ENCODE measurements at regions not wholly inside any gene's neighbourhood (a gene's known extent, or its start where the extent isn't known, plus 50 kb on each side); places are given as distances from the start of the nearest gene placed in this dataset.

DNA sequence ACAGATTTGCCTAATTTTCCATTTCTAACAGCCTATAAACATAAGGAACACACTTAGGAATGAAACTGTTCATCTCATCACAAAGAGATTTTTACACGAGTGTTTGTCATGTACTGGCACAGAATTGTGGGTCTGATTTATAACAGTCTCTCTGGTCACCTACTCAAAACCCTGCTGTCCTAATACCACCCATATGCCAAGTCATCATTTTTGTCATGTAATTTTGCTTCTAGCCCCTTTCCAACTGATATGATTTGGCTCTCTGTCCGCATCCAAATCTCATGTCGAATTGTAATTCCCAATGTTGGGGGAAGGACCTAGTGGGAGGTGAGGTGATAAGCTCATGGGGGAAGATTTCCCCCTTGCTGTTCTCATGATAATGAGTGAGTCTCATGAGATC lies 284.1 kb upstream of the SLITRK2 start:
- intact Hi-C loops (cut with DNase I, micrococcal nuclease), result no loop called here
- CTCF ChIA-PET, result no interaction called here
- no peaks in the 10 kb centered on the region for H3K4me1 Mint-ChIP-seq

DNA sequence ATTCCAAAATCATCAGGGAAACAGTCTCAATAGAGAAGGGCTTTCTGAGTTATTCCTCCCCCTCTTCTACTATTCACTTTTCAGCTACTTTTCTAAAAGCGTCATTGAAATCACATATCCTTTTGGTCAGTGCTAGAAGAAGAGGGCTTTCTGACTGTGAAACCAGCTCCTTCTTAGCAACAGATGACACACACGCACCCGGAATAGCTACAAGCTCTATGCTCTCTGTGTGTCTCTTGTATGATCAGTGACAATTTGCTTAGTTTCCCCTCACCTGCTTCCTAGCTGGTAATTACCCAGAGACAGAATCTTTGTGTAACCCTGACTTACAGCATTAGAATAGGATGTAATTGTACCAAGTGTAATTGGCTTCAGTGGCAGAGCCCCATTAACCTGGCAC lies 268.1 kb upstream of the SLITRK2 start:
- DNase-seq (no peak), ATAC-seq (no peak)
- CTCF ChIA-PET, result no interaction called here

More for the DNA sequence above, 284.1 kb upstream of the SLITRK2 start:
- no peaks in the 10 kb centered on the region for H3K27me3 Mint-ChIP-seq
- H3K4me3 Mint-ChIP-seq, result no peak overlapping the region
- ATAC-seq, result no peak
- H3K27ac Mint-ChIP-seq, result no peak overlapping the region
- peaks cover 2% of the 10 kb centered on the region for H3K9me3 Mint-ChIP-seq (ENCODE audit: low read depth)
- POLR2A ChIA-PET, result no interaction called here
- no peak for DNase-seq
- no peaks in the 10 kb centered on the region for H3K36me3 Mint-ChIP-seq (ENCODE audit: low read depth)

DNA sequence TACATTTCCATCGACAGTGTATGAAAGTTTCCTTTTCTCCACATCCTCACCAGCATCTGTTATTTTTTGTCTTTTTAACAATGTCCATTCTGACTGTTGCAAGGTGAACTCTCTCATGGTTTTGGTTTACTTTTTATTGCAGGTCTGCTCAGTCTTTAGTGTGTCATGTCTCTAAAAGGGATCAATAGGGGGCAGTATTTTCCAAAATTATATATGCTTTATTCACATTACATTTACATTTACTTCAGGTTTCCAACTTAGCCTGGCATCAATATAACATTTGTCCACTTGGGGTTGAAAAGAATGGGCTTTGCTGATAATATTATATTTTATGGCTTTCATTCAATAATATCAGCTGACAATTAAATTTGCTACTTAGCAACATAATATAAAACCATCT lies 265.0 kb upstream of the SLITRK2 start:
- H3K4me1 Mint-ChIP-seq, result no peaks in the 10 kb centered on the region
- ChIA-PET CTCF (no interaction called here), POLR2A (no interaction called here)
- ATAC-seq (no peak), DNase-seq (no peak)
- H3K4me3 Mint-ChIP-seq, result no peak overlapping the region
- no peaks in the 10 kb centered on the region for H3K27me3 Mint-ChIP-seq
- H3K9me3 Mint-ChIP-seq (ENCODE audit: low read depth), result peaks cover 1% of the 10 kb centered on the region
- no peaks in the 10 kb centered on the region for H3K36me3 Mint-ChIP-seq (ENCODE audit: low read depth)
- intact Hi-C loops (cut with DNase I, micrococcal nuclease), result no loop called here
- H3K27ac Mint-ChIP-seq, result no peak overlapping the region

More for the DNA sequence above, 268.1 kb upstream of the SLITRK2 start:
- Mint-ChIP-seq H3K27ac (no peak overlapping the region), H3K9me3 (ENCODE audit: low read depth) (peaks cover 1% of the 10 kb centered on the region), H3K36me3 (ENCODE audit: low read depth) (no peaks in the 10 kb centered on the region), H3K4me1 (no peaks in the 10 kb centered on the region), H3K27me3 (no peaks in the 10 kb centered on the region), H3K4me3 (no peak overlapping the region)
- POLR2A ChIA-PET, result no interaction called here
- intact Hi-C loops (cut with DNase I, micrococcal nuclease), result no loop called here

DNA sequence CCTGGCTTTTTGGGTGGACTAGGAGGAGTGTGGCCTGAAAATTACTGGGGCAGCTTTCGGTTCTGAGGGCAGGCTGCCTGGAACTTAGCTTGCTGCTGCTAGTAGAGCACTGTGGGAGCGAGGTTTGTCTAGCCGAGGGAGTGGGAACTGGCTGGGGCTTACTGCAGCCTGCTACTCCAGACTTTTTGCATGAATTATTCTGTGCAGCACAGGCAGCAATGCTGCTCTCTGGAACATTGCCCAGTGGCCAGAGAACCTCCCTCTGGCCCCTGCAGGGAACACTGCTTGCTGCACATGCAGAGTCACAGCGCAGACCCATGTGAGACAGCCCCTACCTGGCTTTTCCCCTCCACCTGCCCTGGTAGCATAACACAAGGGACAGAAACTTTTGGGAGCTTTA lies 263.9 kb upstream of the SLITRK2 start:
- Mint-ChIP-seq H3K4me1 (no peaks in the 10 kb centered on the region), H3K9me3 (ENCODE audit: low read depth) (peaks cover 1% of the 10 kb centered on the region), H3K27ac (no peak overlapping the region), H3K36me3 (ENCODE audit: low read depth) (no peaks in the 10 kb centered on the region), H3K27me3 (no peaks in the 10 kb centered on the region), H3K4me3 (no peak overlapping the region)
- ATAC-seq (no peak), DNase-seq (no peak)
- POLR2A ChIA-PET, result no interaction called here
- intact Hi-C loops (cut with DNase I, micrococcal nuclease), result no loop called here
- CTCF ChIA-PET, result no interaction called here

DNA sequence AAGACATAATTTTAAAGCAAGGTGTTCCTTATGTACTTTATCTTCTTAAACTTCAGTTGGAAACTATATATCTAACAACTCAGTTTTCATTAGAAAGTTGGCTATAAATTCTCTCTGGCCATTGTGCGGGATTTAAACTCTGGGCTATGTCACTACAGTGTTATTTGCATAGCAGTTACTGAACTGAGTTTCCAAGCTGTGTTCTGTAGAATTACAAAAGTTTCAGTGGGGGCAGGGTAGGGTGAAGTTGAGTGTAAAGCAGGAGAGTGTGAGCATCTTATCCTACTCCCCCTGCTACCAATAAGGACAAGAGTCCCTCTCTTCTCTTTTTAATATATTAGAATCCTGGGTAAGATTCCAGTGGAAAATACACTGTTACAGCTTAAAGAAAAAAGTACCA lies 254.5 kb upstream of the SLITRK2 start:
- peaks cover 2% of the 10 kb centered on the region for H3K9me3 Mint-ChIP-seq (ENCODE audit: low read depth)
- ATAC-seq (no peak), DNase-seq (no peak)
- intact Hi-C loops (cut with DNase I, micrococcal nuclease), result no loop called here
- H3K27ac Mint-ChIP-seq, result no peak overlapping the region
- ChIA-PET POLR2A (no interaction called here), CTCF (no interaction called here)
- H3K4me3 Mint-ChIP-seq, result no peak overlapping the region
- H3K27me3 Mint-ChIP-seq, result no peaks in the 10 kb centered on the region
- H3K4me1 Mint-ChIP-seq, result no peaks in the 10 kb centered on the region
- H3K36me3 Mint-ChIP-seq (ENCODE audit: low read depth), result no peaks in the 10 kb centered on the region

DNA sequence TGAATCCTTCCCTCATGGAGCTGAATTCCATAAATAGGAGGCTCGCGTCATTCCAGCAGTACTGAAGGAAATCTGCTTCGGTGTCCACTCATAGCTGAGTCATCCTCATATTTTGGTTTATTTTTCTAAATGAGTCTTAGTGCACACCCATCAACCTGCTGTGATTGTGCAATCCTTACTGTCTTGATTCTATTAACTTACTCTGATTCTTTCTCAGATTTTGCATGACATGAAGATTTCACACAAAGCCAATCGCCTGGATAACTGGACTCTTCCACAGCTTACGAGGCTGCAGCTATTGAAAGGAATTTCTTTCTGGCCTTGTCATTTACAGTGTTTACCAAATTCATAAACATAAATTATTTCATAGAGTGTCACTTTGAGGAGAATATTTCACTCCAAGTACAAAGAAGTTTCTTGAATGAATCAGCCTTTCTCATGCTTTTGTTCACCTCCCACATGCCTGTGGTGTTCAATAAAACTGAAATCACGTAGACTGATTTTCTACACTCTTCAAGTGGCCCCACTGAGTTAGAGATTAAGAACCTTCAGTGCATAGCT lies 207.6 kb upstream of the SLITRK2 start:
- ATAC-seq (no peak), DNase-seq (no peak)
- H3K9me3 Mint-ChIP-seq (ENCODE audit: low read depth), result peaks cover 4% of the 10 kb centered on the region
- H3K36me3 Mint-ChIP-seq (ENCODE audit: low read depth), result no peaks in the 10 kb centered on the region
- CTCF ChIA-PET, result no interaction called here
- no peak overlapping the region for H3K27ac Mint-ChIP-seq
- H3K27me3 Mint-ChIP-seq, result no peaks in the 10 kb centered on the region
- POLR2A ChIA-PET, result no interaction called here
- intact Hi-C loops (cut with DNase I, micrococcal nuclease), result no loop called here
- no peak overlapping the region for H3K4me3 Mint-ChIP-seq
- H3K4me1 Mint-ChIP-seq, result no peaks in the 10 kb centered on the region

DNA sequence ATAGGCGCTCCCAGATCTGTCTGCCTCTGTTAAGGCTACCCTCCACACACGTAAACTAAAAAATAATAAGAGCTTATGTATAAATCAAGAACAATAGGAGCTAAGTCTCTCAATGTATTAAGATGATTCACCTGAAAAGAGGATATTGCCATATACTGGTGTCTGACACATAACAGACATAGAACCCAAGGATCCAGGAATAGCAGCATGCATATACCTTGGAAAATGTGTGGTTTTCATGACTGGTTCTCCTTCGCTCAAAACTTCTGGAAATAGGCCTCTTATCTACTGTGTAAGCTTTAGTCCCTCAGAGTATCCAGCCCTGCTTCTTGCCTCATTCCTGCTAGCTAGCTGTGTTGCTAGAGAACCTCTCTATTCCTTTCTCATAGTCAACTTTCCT lies 203.7 kb upstream of the SLITRK2 start:
- DNase-seq, result no peak
- ChIA-PET POLR2A (no interaction called here), CTCF (no interaction called here)
- H3K27me3 Mint-ChIP-seq, result no peaks in the 10 kb centered on the region
- H3K9me3 Mint-ChIP-seq (ENCODE audit: low read depth), result no peaks in the 10 kb centered on the region
- intact Hi-C loops (cut with DNase I, micrococcal nuclease), result no loop called here
- no peak for ATAC-seq
- H3K4me3 Mint-ChIP-seq, result no peak overlapping the region
- no peak overlapping the region for H3K27ac Mint-ChIP-seq
- no peaks in the 10 kb centered on the region for H3K36me3 Mint-ChIP-seq (ENCODE audit: low read depth)
- H3K4me1 Mint-ChIP-seq, result no peaks in the 10 kb centered on the region

DNA sequence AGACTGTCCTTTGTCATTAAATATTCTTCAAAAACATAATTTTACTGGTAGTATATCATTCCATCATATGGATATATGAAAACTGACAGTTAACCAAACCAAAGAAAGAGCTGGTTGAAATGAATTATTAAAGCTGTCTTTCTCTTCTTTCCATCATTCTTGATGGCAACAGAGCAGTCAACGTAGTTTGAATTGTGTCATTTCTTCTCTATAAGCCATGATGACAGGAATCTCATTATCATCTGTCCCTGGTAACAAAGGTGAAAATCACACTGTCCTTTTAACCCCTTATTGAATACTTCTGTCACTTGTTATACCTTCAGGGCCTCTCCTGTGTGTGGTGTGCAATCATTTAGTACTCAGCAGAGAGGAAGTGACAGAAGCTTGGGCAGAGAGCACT lies 197.0 kb upstream of the SLITRK2 start:
- peaks cover 5% of the 10 kb centered on the region for H3K9me3 Mint-ChIP-seq (ENCODE audit: low read depth)
- H3K27ac Mint-ChIP-seq, result no peak overlapping the region
- ChIA-PET CTCF (no interaction called here), POLR2A (no interaction called here)
- DNase-seq, result no peak
- ATAC-seq, result no peak
- no peaks in the 10 kb centered on the region for H3K36me3 Mint-ChIP-seq (ENCODE audit: low read depth)
- H3K4me3 Mint-ChIP-seq, result no peak overlapping the region
- H3K4me1 Mint-ChIP-seq, result no peaks in the 10 kb centered on the region
- intact Hi-C loops (cut with DNase I, micrococcal nuclease), result no loop called here
- no peaks in the 10 kb centered on the region for H3K27me3 Mint-ChIP-seq

DNA sequence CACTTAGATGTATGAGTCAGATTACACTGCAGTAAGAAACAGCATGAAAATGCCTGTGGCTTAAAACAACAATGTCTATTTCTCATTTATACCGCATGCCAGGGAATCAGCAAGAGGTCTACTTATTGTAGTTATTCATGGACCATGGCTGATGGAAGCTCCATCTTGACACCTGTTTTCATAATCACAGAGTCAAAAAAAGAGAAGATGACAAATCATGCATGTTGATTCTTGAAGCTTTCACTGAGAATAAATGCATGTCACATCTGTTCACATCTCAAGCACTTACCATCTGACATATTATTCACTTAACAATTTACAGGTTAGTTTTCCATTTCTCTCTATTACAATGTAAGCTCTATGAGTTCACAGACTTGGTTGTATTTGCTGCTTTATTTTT lies 194.2 kb upstream of the SLITRK2 start:
- Mint-ChIP-seq H3K36me3 (ENCODE audit: low read depth) (no peaks in the 10 kb centered on the region), H3K27ac (no peak overlapping the region), H3K27me3 (no peaks in the 10 kb centered on the region), H3K4me1 (no peaks in the 10 kb centered on the region), H3K9me3 (ENCODE audit: low read depth) (peaks cover 9% of the 10 kb centered on the region), H3K4me3 (no peak overlapping the region)
- intact Hi-C loops (cut with DNase I, micrococcal nuclease), result no loop called here
- ChIA-PET CTCF (no interaction called here), POLR2A (no interaction called here)
- no peak for DNase-seq
- ATAC-seq, result no peak

DNA sequence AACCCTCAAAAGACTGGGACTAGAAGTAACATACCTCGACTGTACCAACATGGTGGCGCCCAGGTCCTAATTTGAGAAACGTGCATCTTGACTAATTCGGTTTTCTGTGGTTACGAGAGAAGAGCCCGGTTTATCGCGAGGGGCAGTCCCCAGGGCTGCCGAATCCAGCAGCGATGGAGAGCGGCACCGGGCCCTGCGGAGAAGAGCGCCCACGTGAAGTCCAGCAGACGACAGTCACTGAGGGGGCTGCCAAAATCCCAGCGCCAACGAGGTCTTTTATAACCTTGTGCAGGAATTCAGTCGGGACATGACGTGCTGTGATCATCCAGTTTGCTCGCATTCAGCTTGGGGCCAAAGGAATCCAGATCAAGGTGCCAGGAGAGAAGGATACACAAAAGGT lies 187.5 kb upstream of the SLITRK2 start:
- ChIA-PET CTCF (no interaction called here), POLR2A (no interaction called here)
- peaks cover 5% of the 10 kb centered on the region for H3K9me3 Mint-ChIP-seq (ENCODE audit: low read depth)
- no peak overlapping the region for H3K4me3 Mint-ChIP-seq
- DNase-seq (no peak), ATAC-seq (no peak)
- no peaks in the 10 kb centered on the region for H3K27me3 Mint-ChIP-seq
- H3K4me1 Mint-ChIP-seq, result no peaks in the 10 kb centered on the region
- H3K36me3 Mint-ChIP-seq (ENCODE audit: low read depth), result no peaks in the 10 kb centered on the region
- no peak overlapping the region for H3K27ac Mint-ChIP-seq
- intact Hi-C loops (cut with DNase I, micrococcal nuclease), result no loop called here

DNA sequence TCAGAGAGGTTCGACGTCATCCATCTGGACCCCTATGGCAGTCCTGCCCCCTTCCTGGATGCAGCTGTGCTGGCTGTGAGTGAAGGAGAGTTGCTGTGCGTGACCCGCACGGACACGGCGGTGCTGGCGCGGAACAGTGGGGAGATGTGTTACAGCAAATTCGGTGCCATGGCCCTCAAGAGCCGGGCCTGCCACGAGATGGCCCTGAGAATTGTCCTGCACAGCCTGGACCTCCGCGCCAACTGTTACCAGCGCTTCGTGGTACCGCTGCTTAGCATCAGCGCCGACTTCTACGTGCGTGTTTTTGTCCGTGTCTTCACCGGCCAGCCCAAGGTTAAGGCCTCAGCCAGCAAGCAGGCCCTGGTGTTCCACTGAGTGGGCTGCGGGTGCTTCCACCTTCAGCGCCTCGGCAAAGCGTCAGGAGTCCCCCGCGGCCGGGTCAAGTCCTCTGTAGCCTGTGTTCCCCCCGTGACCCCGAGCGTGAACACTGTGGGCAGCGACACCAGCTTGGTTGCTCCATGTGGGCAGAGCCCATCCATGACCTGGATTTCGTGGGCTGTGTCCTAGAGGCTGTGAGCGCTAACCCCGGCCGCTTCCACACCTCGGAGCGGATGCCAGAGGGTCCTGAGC lies 186.7 kb upstream of the SLITRK2 start:
- H3K27ac Mint-ChIP-seq, result no peak overlapping the region

DNA sequence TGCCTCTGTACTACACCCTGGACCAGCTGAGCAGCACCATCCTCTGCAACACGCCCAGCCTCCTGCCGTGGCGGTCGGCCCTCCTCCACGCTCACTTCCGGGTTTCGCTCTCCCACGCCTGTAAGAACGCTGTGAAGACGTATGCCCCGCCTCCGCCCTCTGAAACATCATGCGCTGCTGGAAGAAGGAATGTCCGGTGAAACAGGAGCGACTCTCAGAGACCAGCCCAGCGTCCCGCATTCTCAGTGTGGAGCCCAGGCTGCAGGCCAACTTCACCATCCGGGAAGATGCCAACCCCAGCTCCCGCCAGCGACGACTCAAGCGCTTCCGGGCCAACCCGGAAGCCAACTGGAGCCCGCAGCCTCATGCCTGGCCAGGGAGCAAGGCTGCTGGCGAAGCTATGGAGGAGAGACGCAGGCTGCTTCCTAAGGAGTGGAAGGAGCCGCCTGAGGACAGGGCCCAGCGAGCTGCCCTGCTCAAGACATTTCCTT lies 186.1 kb upstream of the SLITRK2 start:
- ATAC-seq, result no peak

More for the DNA sequence above, 186.7 kb upstream of the SLITRK2 start:
- ChIA-PET POLR2A (no interaction called here), CTCF (no interaction called here)
- H3K36me3 Mint-ChIP-seq (ENCODE audit: low read depth), result no peaks in the 10 kb centered on the region
- H3K27me3 Mint-ChIP-seq, result no peaks in the 10 kb centered on the region
- no peaks in the 10 kb centered on the region for H3K4me1 Mint-ChIP-seq
- DNase-seq (no peak), ATAC-seq (no peak)
- H3K9me3 Mint-ChIP-seq (ENCODE audit: low read depth), result peaks cover 5% of the 10 kb centered on the region
- no peak overlapping the region for H3K4me3 Mint-ChIP-seq
- intact Hi-C loops (cut with DNase I, micrococcal nuclease), result no loop called here

DNA sequence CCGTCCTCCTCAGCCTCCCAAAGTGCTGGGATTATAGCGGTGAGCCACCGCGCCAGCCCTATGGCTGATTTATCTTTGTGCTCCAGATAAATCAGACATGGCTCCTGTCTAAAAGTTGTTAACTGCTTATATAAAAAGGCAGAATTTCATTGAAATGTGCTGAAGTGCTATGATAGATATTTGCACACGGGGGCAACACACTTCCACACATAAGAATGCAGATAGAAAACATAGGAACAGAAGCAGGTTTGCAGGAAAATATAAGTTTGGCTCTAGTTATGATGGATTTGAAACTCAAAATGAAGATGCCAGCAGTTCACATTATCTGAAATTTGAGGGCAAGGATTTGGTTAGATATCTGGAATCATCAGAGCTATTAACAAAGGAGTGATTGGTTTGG lies 163.1 kb upstream of the SLITRK2 start:
- peaks cover 6% of the 10 kb centered on the region for H3K9me3 Mint-ChIP-seq (ENCODE audit: low read depth)
- ChIA-PET CTCF (no interaction called here), POLR2A (no interaction called here)
- intact Hi-C loops (cut with DNase I, micrococcal nuclease), result no loop called here
- no peak overlapping the region for H3K4me3 Mint-ChIP-seq
- DNase-seq (no peak), ATAC-seq (no peak)
- no peaks in the 10 kb centered on the region for H3K27me3 Mint-ChIP-seq
- no peak overlapping the region for H3K27ac Mint-ChIP-seq
- no peaks in the 10 kb centered on the region for H3K36me3 Mint-ChIP-seq (ENCODE audit: low read depth)
- no peaks in the 10 kb centered on the region for H3K4me1 Mint-ChIP-seq

More for the DNA sequence above, 186.1 kb upstream of the SLITRK2 start:
- intact Hi-C loops (cut with DNase I, micrococcal nuclease), result no loop called here
- Mint-ChIP-seq H3K36me3 (ENCODE audit: low read depth) (no peaks in the 10 kb centered on the region), H3K4me1 (no peaks in the 10 kb centered on the region), H3K9me3 (ENCODE audit: low read depth) (peaks cover 5% of the 10 kb centered on the region), H3K27ac (no peak overlapping the region), H3K4me3 (no peak overlapping the region), H3K27me3 (no peaks in the 10 kb centered on the region)
- DNase-seq, result no peak
- ChIA-PET POLR2A (no interaction called here), CTCF (no interaction called here)
